Keratinocyte (primary cell): ENCODE measurements at regions not wholly inside any gene's neighbourhood (a gene's known extent, or its start where the extent isn't known, plus 50 kb on each side); places are given as distances from the start of the nearest gene placed in this dataset.

Source experiments
- DNase-seq: peaks from one replicate; pipeline ENCODE4 v3.0.0-alpha.2; 2011; ENCODE audit warnings: low read depth, missing footprints, low spot score
- FAIRE-seq: peaks from 2 replicates; lab custom pipeline; 2011; peaks lifted over from hg19 to GRCh38; lab: Jason Lieb, UNC
- H2AFZ ChIP-seq: 2 replicates; pipeline ENCODE4 v1.6.0; 2012; ENCODE audit warnings: low read length, control low read depth, inconsistent platforms; ENCODE audit not compliant: control insufficient read depth
- H3K27ac ChIP-seq: 2 replicates; pipeline ENCODE4 v1.5.1; 2011; ENCODE audit warnings: low read length; ENCODE audit not compliant: control insufficient read depth, insufficient read depth
- H3K27me3 ChIP-seq: 3 replicates; pipeline ENCODE4 v1.6.0; 2011; ENCODE audit warnings: low read length; ENCODE audit not compliant: control insufficient read depth, insufficient read depth; ENCODE audit errors: extremely low read depth
- H3K36me3 ChIP-seq, 2 experiments: 2 replicates in 1 of 2; 3 replicates in 1 of 2; pipeline ENCODE4 v1.5.1; 2011; ENCODE audit warnings: low read length in 2 of 2, mild to moderate bottlenecking in 1 of 2; ENCODE audit not compliant: control insufficient read depth in 2 of 2, insufficient read depth in 2 of 2; ENCODE audit errors: extremely low read depth in 1 of 2
- H3K4me1 ChIP-seq: 3 replicates; pipeline ENCODE4 v1.5.1; 2011; ENCODE audit warnings: low read length; ENCODE audit not compliant: control insufficient read depth, insufficient read depth; ENCODE audit errors: extremely low read depth
- H3K4me2 ChIP-seq: 3 replicates; pipeline ENCODE4 v1.6.0; 2011; ENCODE audit warnings: low read depth, low read length; ENCODE audit not compliant: control insufficient read depth, insufficient read depth; ENCODE audit errors: extremely low read depth
- H3K4me3 ChIP-seq, 3 experiments: fragments of 200-600 bp in 1 of 3; sonication (generic) in 1 of 3; 2 replicates in 2 of 3; 3 replicates in 1 of 3; pipeline ENCODE4 v1.5.1; 2011 to 2016; ENCODE audit warnings: low read length in 3 of 3, mild to moderate bottlenecking in 3 of 3, control low read depth in 2 of 3, inconsistent platforms in 1 of 3, low read depth in 1 of 3, mixed read lengths in 1 of 3, mixed run types in 1 of 3, moderate library complexity in 1 of 3; ENCODE audit not compliant: control insufficient read depth in 2 of 3, insufficient read depth in 2 of 3; ENCODE audit errors: extremely low read depth in 1 of 3
- H3K79me2 ChIP-seq: 2 replicates; pipeline ENCODE4 v1.6.0; 2012; ENCODE audit warnings: low read length; ENCODE audit not compliant: control insufficient read depth, insufficient read depth
- H3K9ac ChIP-seq: 3 replicates; pipeline ENCODE4 v1.6.0; 2011; ENCODE audit warnings: low read length; ENCODE audit not compliant: control insufficient read depth, insufficient read depth; ENCODE audit errors: extremely low read depth
- H3K9me1 ChIP-seq: 3 replicates; pipeline ENCODE4 v1.6.0; 2011; ENCODE audit warnings: low read length; ENCODE audit not compliant: control insufficient read depth, insufficient read depth; ENCODE audit errors: extremely low read depth
- H3K9me3 ChIP-seq: 2 replicates; pipeline ENCODE4 v1.5.1; 2012; ENCODE audit warnings: low read depth, low read length; ENCODE audit not compliant: control insufficient read depth
- H4K20me1 ChIP-seq: 3 replicates; pipeline ENCODE4 v1.6.0; 2011; ENCODE audit warnings: low read length; ENCODE audit not compliant: control insufficient read depth, insufficient read depth; ENCODE audit errors: extremely low read depth
- EZH2 ChIP-seq: IDR thresholded peaks from one replicate; pipeline ENCODE4 v1.6.1; 2012; ENCODE audit warnings: inconsistent platforms, mild to moderate bottlenecking, low read length, moderate library complexity
- dilution Hi-C: fragments of 300-500 bp; cut with MboI; formaldehyde crosslinking; loops from one replicate; pipeline ENCODE4 v1.7.0; 2020; ENCODE audit warnings: low sequenced_read_pairs; ENCODE audit not compliant: extremely low pct_ligation_motif_present
- TF ChIP-seq, protein P1 (sequence below), 3 experiments: IDR thresholded peaks in 1 of 3; conservative IDR thresholded peaks in 1 of 3; optimal IDR thresholded peaks in 1 of 3; 2 replicates in 2 of 3; 3 replicates in 1 of 3; pipeline versions ENCODE3 to v1.5.1; 2011; ENCODE audit warnings: low read length in 3 of 3, mild to moderate bottlenecking in 3 of 3, moderate library complexity in 2 of 3, control low read depth in 1 of 3, inconsistent platforms in 1 of 3; ENCODE audit not compliant: insufficient read depth in 2 of 3; ENCODE audit errors: extremely low read depth in 1 of 3

DNA sequence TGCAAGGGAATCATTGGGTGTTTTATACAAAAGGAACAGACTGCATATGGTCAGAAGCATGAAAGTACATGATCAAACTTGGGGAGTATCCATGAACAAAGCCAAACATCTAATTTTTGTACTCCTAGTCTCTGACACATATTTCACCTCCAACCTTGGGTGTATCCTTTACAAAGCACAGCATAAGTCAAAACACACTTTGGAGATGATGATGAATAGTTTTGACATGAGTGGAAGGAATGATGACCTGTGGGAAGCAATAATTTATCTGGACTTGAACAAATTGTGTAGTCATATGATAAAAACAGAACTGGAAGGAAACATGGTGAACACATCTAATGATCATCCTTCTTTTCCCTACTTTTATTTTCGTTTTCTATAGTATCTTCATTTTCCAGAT is 108.7 kb upstream of the PLS3 start:
- Histone ChIP-seq H3K36me3 (no peaks in the 10 kb centered on the region), H2AFZ (no peak overlapping the region)
- dilution Hi-C loops, result no loop called here

DNA sequence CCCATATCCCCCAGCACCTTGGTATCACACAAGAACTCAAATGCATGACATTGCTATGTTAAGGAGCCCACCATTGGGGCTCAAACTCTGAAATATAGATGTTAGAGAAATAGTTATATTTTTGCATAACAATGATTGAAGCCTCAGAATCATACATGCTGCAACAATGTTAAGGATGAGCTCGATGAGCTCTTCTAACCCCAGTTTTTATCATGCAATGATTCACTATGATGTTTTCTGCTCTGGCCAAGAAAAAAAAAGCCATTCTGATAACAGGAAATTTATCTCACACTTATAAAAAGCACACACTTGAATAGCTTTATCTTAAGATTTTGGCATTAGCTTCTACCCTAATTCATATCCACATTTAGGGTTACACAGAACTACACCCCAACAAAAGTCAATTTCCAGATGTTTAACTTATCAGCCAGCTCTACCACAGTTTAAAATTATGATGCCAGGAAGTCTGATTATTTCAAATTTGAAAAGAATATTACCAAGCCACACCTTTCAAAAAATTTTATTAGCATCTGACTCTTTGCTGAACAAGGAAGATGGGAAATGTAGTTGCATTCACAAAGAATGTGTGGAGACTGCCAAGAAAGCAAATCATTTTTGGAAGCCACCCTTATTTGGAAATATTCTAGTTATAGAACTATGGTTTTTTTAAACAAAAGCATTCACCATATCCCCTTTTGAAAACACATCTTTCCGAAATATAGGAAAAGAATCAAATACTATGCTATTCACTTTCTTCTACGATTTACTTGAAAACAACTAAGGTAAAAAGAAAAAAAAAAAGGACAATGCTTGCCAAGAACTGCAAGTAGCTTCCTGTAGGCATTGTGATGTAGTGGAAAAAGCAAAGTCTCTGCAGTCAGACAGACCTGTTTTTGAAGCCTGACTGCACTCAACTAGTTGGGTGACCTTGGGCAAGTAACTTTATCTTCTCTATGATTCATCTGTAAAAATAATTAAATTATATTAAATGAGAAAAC is 100.8 kb upstream of the PLS3 start:
- DNase-seq, result no peak
- Histone ChIP-seq H3K4me3 (no peak overlapping the region), H3K36me3 (no peaks in the 10 kb centered on the region), H3K9me3 (no peaks in the 10 kb centered on the region), H2AFZ (no peak overlapping the region), H3K9me1 (no peaks in the 10 kb centered on the region), H4K20me1 (no peaks in the 10 kb centered on the region), H3K4me1 (peaks cover 4% of the 10 kb centered on the region), H3K79me2 (no peaks in the 10 kb centered on the region), H3K27ac (no peak overlapping the region), H3K9ac (no peak overlapping the region), H3K27me3 (peaks cover 3% of the 10 kb centered on the region), H3K4me2 (no peak overlapping the region)
- TF ChIP-seq EZH2, result no peak
- TF ChIP-seq, protein P1, sequence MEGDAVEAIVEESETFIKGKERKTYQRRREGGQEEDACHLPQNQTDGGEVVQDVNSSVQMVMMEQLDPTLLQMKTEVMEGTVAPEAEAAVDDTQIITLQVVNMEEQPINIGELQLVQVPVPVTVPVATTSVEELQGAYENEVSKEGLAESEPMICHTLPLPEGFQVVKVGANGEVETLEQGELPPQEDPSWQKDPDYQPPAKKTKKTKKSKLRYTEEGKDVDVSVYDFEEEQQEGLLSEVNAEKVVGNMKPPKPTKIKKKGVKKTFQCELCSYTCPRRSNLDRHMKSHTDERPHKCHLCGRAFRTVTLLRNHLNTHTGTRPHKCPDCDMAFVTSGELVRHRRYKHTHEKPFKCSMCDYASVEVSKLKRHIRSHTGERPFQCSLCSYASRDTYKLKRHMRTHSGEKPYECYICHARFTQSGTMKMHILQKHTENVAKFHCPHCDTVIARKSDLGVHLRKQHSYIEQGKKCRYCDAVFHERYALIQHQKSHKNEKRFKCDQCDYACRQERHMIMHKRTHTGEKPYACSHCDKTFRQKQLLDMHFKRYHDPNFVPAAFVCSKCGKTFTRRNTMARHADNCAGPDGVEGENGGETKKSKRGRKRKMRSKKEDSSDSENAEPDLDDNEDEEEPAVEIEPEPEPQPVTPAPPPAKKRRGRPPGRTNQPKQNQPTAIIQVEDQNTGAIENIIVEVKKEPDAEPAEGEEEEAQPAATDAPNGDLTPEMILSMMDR (optimal IDR thresholded peaks at IDR 0.05 in 1 of 3, IDR thresholded peaks at IDR 0.05 in 1 of 3, conservative IDR thresholded peaks at IDR 0.05 in 1 of 3; ENCODE audit: extremely low read depth in 1 of 3, insufficient read depth in 2 of 3, low read length in 3 of 3), result no peak
- no peak for FAIRE-seq
- dilution Hi-C loops, result no loop called here

More for the DNA sequence above, 108.7 kb upstream of the PLS3 start:
- Histone ChIP-seq H3K27me3 (no peaks in the 10 kb centered on the region), H3K4me3 (no peak overlapping the region), H3K4me1 (no peaks in the 10 kb centered on the region), H3K9me3 (no peaks in the 10 kb centered on the region), H3K27ac (no peak overlapping the region), H3K4me2 (no peak overlapping the region), H3K9me1 (no peaks in the 10 kb centered on the region), H3K9ac (no peak overlapping the region), H4K20me1 (no peaks in the 10 kb centered on the region), H3K79me2 (no peaks in the 10 kb centered on the region)
- TF ChIP-seq, protein P1 (optimal IDR thresholded peaks at IDR 0.05 in 1 of 3, IDR thresholded peaks at IDR 0.05 in 1 of 3, conservative IDR thresholded peaks at IDR 0.05 in 1 of 3; ENCODE audit: extremely low read depth in 1 of 3, insufficient read depth in 2 of 3, low read length in 3 of 3), result no peak
- TF ChIP-seq EZH2, result no peak
- DNase-seq, result no peak
- FAIRE-seq, result no peak
